Panc1 (cell line): ENCODE measurements at regions not wholly inside any gene's neighbourhood (a gene's known extent, or its start where the extent isn't known, plus 50 kb on each side); places are given as distances from the start of the nearest gene placed in this dataset.

Source experiments
- ATAC-seq: fragments of 200-7000 bp; cut with Tn5 transposase; 2 replicates; pipeline ENCODE4 v1.9.1; 2020; ENCODE audit warnings: mild to moderate bottlenecking, moderate library complexity
- BruUV-seq: library from RNA; stranded (reverse); fragments of 400-500 nt; replicated peaks from 2 replicates; lab custom pipeline; 2021; lab: Mats Ljungman, UMichigan
- CTCF ChIA-PET: fragments of 300-600 bp; sonication (Branson Sonifier 250); formaldehyde crosslinking; loops from one replicate; lab custom pipeline; 2022; ENCODE audit warnings: antibody characterized with exemption; lab: Charles Lee
- POLR2A ChIA-PET: fragments of 300-600 bp; sonication (Branson Sonifier 250); formaldehyde crosslinking; loops from one replicate; lab custom pipeline; 2022; ENCODE audit warnings: antibody characterized with exemption; lab: Charles Lee
- DNase-seq: peaks from one replicate; pipeline ENCODE4 v3.0.0-alpha.2; 2010; ENCODE audit warnings: low read depth, low spot score
- H3K27ac ChIP-seq: 2 replicates; pipeline ENCODE4 v1.5.1; 2011; ENCODE audit warnings: mild to moderate bottlenecking, low read length, inconsistent platforms
- H3K27me3 ChIP-seq: fragments of 200-500 bp; sonication (Bioruptor generic); 2 replicates; pipeline ENCODE4 v1.6.0; 2014; ENCODE audit warnings: low read length, inconsistent platforms; ENCODE audit not compliant: control insufficient read depth, insufficient read depth
- H3K36me3 ChIP-seq: fragments of 200-500 bp; sonication (Bioruptor generic); 2 replicates; pipeline ENCODE4 v1.5.1; 2014; ENCODE audit warnings: inconsistent platforms, mild to moderate bottlenecking, low read length, moderate library complexity; ENCODE audit not compliant: control insufficient read depth, insufficient read depth
- H3K4me1 ChIP-seq: 2 replicates; pipeline ENCODE4 v1.5.1; 2011; ENCODE audit warnings: inconsistent platforms, mild to moderate bottlenecking, low read length, moderate library complexity; ENCODE audit not compliant: control insufficient read depth, insufficient read depth
- H3K4me3 ChIP-seq, 2 experiments: 2 replicates each; pipeline ENCODE4 v1.5.1; 2011 to 2012; ENCODE audit warnings: low read depth in 2 of 2, low read length in 2 of 2, mild to moderate bottlenecking in 2 of 2, inconsistent platforms in 1 of 2, moderate library complexity in 1 of 2
- H3K9me3 ChIP-seq: fragments of 200-500 bp; sonication (Bioruptor generic); 2 replicates; pipeline ENCODE4 v1.5.1; 2014; ENCODE audit warnings: low read depth, mild to moderate bottlenecking, inconsistent platforms, low read length, moderate library complexity; ENCODE audit not compliant: control insufficient read depth, insufficient read depth
- POLR2AphosphoS5 ChIP-seq: IDR thresholded peaks from 2 replicates; pipeline ENCODE4 v1.6.1; 2012; ENCODE audit warnings: mild to moderate bottlenecking, low read depth, low read length, moderate library complexity
- SIN3A ChIP-seq: IDR thresholded peaks from 2 replicates; pipeline ENCODE4 v1.6.1; 2012; ENCODE audit warnings: low read depth, mild to moderate bottlenecking, low read length, moderate library complexity, borderline replicate concordance; ENCODE audit not compliant: insufficient read depth
- TCF7L2 ChIP-seq: IDR thresholded peaks from 2 replicates; pipeline ENCODE4 v1.6.1; 2011; ENCODE audit warnings: mild to moderate bottlenecking, low read depth, low read length, inconsistent platforms
- in situ Hi-C: cut with HindIII; loops from 2 replicates; pipeline ENCODE4 v1.10.0; 2016; ENCODE audit warnings: low sequenced_read_pairs, low pct_unique_long_range_greater_than_20kb
- intact Hi-C: fragments of 100-400 bp; cut with micrococcal nuclease; formaldehyde crosslinking; loops from one replicate; pipeline ENCODE4 v1.10.0; 2022; ENCODE audit not compliant: unreplicated experiment
- TF ChIP-seq, protein P1 (sequence below): fragments of 450-650 bp; IDR thresholded peaks from 2 replicates; pipeline ENCODE4 v1.5.1; 2017; ENCODE audit warnings: mild to moderate bottlenecking
- TF ChIP-seq, protein P2 (sequence below), 2 experiments: IDR thresholded peaks; 2 replicates each; pipeline ENCODE4 v1.6.1; 2011 to 2012; ENCODE audit warnings: low read depth in 2 of 2, control low read depth in 1 of 2, low read length in 1 of 2, mild to moderate bottlenecking in 1 of 2, moderate library complexity in 1 of 2; ENCODE audit not compliant: insufficient read depth in 1 of 2

- Histone ChIP-seq H3K27ac (no peak overlapping the region), H3K4me3 (no peak overlapping the region), H3K36me3 (no peaks in the 10 kb centered on the region), H3K27me3 (no peaks in the 10 kb centered on the region), H3K4me1 (no peaks in the 10 kb centered on the region), H3K9me3 (peaks cover 4% of the 10 kb centered on the region)
- BruUV-seq: no TSS peak
- TF ChIP-seq, protein P1, sequence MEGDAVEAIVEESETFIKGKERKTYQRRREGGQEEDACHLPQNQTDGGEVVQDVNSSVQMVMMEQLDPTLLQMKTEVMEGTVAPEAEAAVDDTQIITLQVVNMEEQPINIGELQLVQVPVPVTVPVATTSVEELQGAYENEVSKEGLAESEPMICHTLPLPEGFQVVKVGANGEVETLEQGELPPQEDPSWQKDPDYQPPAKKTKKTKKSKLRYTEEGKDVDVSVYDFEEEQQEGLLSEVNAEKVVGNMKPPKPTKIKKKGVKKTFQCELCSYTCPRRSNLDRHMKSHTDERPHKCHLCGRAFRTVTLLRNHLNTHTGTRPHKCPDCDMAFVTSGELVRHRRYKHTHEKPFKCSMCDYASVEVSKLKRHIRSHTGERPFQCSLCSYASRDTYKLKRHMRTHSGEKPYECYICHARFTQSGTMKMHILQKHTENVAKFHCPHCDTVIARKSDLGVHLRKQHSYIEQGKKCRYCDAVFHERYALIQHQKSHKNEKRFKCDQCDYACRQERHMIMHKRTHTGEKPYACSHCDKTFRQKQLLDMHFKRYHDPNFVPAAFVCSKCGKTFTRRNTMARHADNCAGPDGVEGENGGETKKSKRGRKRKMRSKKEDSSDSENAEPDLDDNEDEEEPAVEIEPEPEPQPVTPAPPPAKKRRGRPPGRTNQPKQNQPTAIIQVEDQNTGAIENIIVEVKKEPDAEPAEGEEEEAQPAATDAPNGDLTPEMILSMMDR: no peak
- TF ChIP-seq TCF7L2 (no peak), POLR2AphosphoS5 (no peak), SIN3A (no peak)
- TF ChIP-seq, protein P2, sequence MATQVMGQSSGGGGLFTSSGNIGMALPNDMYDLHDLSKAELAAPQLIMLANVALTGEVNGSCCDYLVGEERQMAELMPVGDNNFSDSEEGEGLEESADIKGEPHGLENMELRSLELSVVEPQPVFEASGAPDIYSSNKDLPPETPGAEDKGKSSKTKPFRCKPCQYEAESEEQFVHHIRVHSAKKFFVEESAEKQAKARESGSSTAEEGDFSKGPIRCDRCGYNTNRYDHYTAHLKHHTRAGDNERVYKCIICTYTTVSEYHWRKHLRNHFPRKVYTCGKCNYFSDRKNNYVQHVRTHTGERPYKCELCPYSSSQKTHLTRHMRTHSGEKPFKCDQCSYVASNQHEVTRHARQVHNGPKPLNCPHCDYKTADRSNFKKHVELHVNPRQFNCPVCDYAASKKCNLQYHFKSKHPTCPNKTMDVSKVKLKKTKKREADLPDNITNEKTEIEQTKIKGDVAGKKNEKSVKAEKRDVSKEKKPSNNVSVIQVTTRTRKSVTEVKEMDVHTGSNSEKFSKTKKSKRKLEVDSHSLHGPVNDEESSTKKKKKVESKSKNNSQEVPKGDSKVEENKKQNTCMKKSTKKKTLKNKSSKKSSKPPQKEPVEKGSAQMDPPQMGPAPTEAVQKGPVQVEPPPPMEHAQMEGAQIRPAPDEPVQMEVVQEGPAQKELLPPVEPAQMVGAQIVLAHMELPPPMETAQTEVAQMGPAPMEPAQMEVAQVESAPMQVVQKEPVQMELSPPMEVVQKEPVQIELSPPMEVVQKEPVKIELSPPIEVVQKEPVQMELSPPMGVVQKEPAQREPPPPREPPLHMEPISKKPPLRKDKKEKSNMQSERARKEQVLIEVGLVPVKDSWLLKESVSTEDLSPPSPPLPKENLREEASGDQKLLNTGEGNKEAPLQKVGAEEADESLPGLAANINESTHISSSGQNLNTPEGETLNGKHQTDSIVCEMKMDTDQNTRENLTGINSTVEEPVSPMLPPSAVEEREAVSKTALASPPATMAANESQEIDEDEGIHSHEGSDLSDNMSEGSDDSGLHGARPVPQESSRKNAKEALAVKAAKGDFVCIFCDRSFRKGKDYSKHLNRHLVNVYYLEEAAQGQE (IDR thresholded peaks at IDR 0.05; ENCODE audit: insufficient read depth in 1 of 2, low read depth in 2 of 2, low read length in 1 of 2): no peak
- ChIA-PET POLR2A (no interaction called here), CTCF (no interaction called here)
- DNase-seq (no peak), ATAC-seq (no peak)
- in situ Hi-C loops: no loop called here
- intact Hi-C loops: no loop called here
Observed at GRCh38 chr13:64680739-64681138, 2549.4 kb downstream of the PCDH9 start.

- ATAC-seq: peak; percentile 82
- TF ChIP-seq, protein P1: no peak
- 0 out of 2 replicates have a peak, but pooled peaks have one; percentile 21 for TF ChIP-seq TCF7L2
- peak overlapping the region; percentile 59 for H3K27ac ChIP-seq
- BruUV-seq: no TSS peak
- no peaks in the 10 kb centered on the region for H3K36me3 ChIP-seq
- ChIA-PET CTCF (no interaction called here), POLR2A (no interaction called here)
- 0 out of 2 replicates have a peak, but pooled peaks cover 3% of the 10 kb centered on the region for H3K4me1 ChIP-seq
- H3K4me3 ChIP-seq: no peak overlapping the region
- no peaks in the 10 kb centered on the region for H3K27me3 ChIP-seq
- intact Hi-C loops (no loop called here), in situ Hi-C loops (no loop called here)
- peak; percentile 13 for DNase-seq
- H3K9me3 ChIP-seq: no peaks in the 10 kb centered on the region
Observed at GRCh38 chr13:64675255-64675892, 2554.8 kb downstream of the PCDH9 start.
